ENCODE measurements at regions not wholly inside any gene's neighbourhood (a gene's known extent, or its start where the extent isn't known, plus 50 kb on each side); places are given as distances from the start of the nearest gene placed in this dataset.

DNA sequence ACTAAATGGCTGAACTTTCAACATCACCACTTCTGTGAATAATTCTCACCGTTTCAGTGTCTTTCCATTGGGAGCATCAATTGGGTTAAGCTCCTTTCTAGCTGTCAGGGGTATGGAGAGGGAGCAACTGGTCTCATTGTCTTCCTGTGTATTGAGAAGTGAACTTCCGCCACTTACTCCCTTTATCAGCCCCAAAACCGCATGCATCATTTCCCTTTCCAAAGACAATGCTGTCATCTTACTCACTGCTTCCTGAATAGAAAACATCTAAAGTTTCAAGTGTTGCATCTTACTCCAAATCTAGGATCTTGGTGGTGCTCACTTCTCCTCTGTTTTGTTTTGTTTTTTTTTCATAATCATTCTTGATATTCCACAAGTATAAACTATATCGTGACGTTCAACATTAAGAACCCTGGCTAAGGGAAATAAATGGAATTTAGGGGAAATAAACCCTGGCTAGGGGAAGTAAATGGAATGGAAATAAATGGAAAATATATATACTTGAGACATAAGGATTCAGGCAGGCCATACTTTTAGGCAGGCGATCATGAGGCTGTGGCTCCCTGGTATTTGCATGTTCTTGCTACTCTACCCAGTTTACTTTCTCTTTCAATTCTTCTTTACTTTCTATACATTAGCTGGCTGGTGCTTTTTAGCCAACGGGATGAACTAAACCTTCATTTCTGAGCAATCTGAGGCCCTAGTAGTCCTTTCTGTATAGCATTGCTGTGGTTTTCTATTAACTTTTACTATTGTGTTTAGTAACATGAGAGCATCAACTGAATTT, 371.9 kb downstream of the BMPER start:
- DNase-seq, result no peak

DNA sequence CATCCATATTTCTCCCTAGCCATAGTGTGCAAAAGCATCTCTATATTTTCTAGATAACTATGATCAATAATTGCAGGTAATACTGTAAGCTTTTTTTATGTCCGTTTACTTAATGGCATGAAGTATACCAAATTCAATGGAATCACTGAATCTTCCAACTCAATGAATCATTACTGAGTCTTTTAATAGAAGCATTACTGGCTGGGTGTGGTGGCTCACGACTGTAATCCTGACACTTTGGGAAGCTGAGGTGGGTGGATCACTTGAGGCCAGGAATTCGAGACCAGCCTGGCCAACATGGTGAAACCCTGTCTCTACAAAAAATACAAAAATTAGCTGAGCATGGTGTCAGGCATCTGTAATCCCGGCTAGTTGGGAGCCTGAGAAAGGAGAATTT, 372.5 kb downstream of the BMPER start:
- DNase-seq, result no peak

DNA sequence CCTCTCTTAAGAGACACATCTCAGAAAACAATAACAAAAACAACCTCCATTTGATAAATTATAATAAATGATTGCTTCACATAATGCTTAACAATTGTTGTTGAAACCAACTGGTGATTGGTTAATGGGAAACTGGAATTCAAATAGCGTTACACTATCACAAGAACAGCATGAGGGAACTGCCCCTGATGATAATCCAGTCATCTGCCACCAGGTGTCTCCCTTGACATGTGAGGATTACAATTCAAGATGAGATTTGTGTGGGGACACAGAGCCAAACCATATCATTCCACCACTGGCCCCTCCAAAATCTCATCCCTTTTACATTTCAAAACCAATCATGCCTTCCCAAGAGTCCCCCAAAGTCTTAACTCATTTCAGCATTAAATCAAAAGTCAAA, 375.9 kb downstream of the BMPER start:
- DNase-seq, result no peak

DNA sequence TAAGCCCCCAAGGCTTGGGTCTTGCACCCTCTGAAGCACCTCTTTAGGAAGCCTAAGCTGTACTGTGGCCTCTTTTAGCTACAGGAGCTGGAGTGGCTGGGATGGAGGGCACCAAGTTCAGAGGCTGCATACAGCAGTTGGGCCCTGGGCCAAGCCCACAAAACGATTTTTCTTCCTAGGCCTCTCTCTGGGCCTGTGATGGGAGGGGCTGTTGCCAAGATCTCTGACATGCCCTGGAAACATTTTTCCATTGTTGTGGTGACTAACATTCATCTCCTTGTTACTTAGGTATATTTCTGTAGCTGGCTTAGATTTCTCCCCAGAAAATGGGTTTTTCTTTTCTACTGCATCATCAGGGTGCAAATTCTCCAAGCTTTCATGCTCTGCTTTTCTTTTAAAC, 375.7 kb upstream of the NPSR1 start:
- DNase-seq, result no peak

DNA sequence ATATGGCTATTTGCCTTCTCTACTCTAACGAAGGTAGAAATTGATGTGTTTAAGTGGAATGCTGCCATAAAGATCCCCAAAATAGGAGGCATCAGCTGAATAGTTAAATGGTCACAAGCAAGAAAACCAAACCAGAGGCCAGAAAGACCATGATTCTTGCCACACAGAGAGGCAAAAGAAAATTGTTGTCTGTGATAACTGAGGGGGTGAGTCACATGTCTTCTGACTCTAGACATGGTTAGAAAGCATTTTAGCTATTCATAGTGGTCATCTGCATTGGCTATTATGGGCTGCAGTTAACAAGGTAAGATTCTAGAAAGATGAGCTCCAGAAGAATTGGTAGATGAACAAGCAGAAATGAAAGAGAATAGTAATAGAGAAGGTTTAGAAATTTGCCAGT, 361.4 kb upstream of the NPSR1 start:
- no peak for DNase-seq

DNA sequence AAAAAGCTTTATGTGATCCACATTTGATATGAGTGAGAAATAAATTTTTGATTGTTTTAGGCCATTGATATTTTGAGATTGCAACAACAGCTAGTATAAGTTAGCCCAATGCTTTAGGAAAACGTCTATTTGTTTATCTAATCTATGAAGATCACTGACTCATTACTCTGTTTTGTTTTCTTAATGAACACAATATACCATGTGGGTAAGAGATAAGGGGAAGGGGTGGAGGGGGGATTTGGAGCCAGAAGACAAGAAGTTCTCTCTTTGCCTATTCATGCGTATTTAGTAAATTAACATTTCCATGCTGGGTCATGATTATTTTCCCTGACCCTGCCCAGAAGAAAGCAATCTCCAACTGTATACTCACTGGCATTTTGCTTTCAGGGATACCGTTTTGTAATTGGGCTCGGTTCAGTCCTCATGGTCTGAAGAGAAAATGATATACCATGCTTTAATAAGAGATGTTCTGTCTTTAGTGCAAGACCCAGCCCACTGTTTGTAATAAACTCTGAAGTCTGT, 359.5 kb upstream of the NPSR1 start:
- no peak for DNase-seq

DNA sequence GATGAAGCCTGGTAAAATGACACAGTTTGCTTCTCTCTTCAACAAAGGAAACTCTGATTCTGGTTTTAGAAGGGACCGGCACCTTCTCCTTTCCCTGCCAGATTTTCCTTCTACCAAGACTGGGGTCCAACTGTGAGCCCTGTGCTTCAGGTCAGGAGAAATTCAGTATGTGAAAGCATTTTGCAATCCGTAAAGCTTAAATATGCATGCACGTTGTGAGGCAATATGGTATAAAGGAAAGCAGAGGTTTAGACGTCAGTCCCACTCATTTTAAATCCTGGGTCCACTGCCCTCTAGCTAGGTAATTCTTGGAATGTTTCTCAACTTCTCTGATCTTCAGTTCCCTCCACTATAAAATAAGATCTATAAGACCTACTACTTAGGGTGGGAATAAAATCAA, 359.0 kb upstream of the NPSR1 start:
- DNase-seq, result no peak

DNA sequence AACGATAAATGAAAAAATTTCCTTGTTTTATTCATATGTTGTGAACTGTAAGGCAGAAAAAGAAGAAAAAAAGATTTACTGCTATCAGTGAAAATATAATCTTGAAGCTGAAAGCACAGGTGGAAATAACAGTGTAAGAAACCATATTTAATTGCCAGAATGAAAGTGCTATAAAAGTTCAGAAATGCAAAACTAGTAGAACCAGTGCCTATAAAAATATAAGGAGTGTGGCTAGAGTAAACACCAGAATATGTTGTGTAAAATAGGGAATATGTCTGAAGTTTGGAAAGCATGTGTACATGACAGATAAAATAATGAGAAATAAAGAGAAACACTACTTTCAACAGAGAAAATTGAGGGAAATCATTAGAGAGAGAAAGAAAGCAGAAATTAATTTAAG, 350.5 kb upstream of the NPSR1 start:
- DNase-seq, result no peak

DNA sequence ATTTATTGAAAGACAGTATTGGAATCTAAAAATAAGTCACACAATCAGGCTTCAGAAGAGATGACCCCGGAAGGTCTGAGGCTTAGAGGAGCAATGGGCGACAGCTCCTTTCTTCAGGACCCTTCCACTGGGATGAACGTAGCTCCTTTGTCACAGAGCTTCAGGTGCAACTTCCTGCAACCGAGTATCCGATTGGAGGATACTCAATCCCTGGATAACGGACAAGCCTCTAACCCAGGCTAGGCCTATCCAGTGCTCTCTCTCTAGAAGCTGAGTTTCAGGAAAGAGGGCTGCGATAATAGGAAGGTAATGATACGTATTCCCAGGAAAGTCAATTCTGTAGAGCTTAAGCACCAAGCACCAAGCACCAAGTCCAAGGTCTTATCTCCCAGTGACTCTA, 349.4 kb upstream of the NPSR1 start:
- DNase-seq, result no peak

DNA sequence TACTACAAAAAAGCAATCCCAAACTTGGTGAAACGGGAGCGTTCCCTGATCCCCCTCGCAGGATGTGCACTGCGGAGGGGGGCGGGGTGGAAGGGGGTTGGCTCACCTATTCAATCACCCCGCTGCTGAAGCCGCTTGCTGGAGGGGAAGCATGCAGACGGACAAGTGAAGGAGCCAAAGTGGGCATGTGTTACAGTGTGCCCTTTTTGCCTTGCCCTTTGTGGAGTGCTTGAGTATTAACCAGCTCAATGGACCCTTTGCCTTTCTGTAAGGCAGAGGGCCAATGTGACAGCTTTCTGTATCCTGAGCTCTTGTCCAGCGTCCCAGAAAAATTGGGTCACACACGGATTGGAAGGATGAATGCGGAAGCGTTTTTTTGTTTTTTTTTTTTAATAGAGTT, 348.9 kb upstream of the NPSR1 start:
- no peak for DNase-seq

DNA sequence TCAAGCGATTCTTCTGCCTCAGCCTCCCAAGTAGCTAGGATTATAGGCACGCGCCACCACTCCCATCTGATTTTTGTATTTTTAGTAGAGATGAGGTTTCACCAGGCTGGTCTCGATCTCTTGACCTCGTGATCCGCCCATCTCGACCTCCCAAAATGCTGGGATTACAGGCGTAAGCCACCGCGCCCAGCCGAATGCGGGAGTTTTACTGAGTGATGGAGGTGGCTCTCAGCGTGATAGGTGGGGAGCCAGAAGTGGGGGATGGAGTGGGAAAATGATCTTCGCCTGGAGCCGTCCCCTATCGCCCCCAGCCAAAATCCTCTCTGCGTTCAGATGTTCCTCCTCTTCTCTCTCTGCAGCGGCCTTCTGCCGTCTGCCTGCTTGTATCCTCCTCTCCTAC, 348.4 kb upstream of the NPSR1 start:
- DNase-seq, result no peak

DNA sequence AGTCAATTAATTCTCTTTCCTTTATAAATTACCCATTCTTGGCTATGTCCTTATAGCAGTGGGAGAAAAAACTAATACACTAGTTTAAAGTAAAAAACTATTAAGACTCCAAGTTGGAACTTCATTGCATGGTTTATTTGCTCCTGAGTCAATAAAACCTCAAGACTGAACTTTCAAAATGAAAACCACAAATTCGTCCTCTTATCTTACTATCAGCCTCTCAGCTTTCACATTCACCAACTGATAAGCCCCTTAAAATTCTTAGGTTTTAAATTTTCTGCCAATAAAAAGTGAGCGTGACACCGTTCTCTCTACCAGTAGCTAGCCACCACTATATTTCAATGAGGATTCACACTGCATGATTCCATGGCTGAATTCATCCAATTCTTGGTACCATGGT, 346.4 kb upstream of the NPSR1 start:
- DNase-seq, result no peak

DNA sequence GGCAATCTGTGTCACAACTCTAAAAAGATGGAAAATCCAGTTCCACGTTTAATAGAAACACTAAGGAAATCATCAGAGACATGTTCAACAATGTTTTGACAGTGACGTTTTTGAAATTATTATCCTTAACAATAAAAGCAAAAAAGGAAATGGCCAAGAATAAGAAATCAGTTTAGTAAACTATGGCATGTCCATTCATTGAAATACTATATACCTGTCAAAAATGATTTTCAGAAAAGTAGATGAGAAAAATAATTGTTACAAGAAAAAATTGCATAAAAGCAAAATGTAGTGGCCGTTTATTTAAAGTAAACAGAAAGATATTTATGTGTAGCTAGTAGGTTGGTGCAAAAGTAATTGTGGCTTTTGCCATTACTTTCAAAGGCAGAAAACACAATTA, 345.4 kb upstream of the NPSR1 start:
- no peak for DNase-seq

DNA sequence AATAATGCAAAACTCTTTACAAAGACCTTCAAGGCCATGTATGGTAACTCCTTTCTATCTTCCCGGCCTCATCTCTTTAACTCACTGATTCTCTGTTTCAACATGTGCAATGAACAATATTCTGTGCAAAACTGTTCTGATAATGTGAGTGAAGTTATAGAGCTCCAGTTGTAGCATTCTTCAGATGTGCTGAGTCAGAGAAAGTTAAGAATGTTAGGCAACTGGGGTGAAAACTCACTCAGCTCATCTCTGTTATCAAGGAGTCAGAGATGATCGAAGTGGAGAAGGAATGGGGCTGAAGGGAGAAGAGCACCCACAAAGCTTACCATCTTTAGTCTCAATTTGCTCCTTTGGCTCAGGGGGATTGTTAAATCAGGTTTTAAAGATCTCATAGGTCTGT, 344.7 kb upstream of the NPSR1 start:
- DNase-seq, result no peak

DNA sequence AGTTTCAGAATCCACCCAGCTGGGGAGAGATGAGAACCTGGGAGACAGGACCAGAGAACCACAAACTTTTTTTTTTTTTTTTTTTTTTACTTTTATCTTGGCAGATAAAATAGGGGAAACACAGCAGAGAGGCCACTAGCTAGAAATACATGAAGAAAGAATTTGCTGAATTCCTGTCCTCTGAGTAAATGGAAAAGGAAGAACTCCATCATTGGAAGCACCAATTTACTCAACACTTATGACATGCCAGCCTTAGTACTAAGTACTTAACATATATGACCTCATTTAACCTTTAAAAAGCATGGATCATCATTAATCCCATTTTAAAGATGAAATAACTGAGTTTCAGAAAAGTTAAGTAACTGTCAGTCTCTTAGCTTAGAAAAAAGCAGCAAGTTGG, 343.0 kb upstream of the NPSR1 start:
- no peak for DNase-seq

DNA sequence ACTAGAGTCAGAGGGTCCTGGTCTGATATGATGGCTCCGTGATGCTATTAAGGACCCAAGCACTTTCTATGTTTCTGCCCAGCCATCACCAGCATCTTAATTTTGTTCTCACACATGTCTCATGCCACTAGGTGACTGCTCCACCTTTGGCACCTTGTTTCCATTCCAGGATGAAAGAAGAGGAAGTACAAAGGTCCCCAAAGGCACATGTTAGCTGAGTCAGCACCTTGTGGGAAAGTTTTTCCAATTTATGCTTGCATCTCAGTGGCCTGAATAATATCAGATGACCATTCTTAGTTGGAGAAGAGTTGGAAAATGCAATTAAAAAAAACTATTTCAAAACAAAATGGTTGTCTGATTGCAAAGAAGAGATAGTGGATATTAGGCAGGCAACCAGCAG, 341.0 kb upstream of the NPSR1 start:
- no peak for DNase-seq

DNA sequence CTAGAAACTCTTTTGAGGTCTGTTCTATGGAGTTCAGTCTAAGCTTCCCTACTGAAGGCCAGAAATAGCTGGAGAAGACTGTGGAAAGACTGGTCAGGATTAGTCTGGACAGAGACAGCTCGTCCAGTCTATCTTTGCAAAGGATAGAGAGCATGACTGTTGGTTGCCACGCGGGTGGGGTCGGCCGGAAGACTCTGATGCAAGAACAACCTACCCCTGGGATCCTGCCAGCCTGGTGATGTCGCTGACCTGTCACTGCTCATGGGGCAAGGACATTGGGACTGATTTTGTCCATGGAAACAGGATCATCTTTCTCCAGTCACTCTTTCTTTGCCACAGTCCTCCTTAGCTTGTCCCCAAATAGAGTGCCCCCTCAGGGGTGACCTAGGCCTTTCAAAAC, 337.6 kb upstream of the NPSR1 start:
- DNase-seq, result no peak

DNA sequence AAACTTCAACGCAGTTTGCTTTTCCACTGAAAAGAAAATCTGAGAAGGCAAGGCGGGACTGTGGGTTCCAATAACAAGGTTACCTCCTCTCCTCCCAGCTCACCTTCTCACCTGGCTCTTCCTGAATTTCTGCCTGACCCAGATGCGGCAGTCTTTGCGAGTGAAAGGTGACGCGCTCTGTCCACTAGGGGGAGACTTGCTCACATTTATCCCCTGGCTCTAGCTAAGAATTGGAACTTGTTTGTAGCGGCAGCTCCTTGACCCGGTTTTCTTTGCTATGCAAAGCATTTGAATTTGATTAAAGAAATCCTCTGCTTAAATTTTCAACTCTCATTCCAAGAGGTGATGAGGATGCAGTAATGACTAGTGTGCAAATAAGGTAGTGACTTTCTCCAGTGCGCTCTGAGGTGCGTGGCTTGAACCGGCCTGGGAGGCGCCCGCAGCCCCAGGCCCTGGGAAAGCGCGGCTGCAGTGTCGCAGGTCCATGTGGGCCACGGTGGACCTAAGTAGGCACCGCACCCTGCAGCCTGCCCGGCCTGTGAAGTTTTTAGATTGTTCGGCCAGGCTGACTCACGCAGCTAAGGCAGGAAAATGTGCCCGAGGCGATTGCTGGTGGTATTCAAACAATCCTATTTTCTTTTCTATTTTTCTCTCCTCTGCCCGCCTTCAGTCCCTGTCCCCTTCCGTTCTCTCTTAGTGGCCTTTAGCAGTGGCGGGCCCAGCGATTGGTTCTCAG, 336.9 kb upstream of the NPSR1 start:
- peak; percentile 39 for DNase-seq

DNA sequence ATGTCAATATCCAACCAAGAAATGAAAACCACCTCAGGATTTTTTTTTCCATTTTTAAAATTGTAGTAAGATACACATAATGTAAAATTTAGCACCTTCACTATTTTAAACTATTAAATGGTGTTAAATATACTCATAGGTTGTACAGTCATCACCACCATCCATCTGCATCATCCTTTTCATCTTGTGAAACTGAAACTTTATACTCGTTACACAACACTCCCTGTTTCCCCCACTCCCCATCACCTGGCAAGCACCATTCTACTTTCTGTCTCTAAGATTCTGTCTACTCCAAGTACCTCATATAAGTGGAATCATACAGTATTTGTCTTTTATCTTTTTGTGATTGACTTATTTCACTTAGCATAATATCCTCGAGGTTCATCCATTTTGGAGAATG, 335.2 kb upstream of the NPSR1 start:
- no peak for DNase-seq

DNA sequence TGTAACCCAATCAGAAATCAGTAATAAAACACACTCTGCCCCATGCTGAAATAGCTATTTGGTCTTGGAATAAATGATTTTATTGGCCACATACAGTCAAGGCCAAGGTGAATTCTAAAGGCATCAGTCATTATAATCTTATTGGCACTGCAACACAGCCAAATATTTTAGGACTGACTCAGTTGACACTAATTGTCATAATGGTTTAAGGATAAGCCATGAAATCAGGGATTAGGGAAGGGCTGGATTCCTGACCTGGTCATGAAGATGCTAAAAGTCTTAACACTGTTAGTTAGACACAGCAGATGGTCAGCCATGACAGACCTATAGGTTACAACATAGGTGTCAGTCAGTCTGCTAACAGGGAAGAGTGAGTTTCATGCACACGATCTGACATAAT, 330.3 kb upstream of the NPSR1 start:
- no peak for DNase-seq

DNA sequence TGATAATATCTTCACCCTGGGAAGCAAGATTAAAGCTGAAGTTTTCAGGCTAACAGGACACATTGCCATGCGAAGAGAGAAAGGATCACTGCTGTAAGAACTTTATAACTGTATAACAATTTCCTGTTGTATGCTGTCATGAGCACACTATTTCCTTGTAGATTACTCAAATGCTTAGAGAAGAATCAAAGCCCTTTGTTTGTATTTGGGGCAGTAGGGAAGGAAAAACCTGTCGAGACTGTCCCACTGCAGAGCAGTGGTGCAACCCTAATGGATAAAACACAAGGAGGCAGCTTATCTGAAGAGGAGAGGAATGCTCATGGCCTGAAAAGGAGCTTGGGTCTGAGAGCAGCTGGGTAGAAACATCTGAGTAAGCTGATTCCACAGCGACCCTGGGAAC, 327.7 kb upstream of the NPSR1 start:
- no peak for DNase-seq

DNA sequence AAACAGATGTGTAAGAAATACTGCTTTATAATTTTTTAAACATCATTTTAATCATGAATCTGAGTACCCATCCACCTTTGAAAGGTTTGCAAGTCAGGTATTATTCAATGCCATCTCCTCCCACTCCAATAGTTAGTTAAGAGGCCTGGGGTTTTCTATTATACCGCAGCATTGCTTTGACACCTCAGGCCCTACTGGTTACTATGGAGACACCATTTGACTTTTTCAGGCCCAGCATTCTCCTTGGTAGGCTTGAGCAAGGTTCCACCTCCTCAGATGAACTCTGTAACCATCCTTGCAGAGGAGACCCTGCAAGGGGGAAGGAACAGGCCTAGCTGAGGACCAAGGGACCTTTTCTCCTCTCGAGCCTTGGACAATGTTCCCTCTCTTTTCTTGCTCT, 326.9 kb upstream of the NPSR1 start:
- no peak for DNase-seq

DNA sequence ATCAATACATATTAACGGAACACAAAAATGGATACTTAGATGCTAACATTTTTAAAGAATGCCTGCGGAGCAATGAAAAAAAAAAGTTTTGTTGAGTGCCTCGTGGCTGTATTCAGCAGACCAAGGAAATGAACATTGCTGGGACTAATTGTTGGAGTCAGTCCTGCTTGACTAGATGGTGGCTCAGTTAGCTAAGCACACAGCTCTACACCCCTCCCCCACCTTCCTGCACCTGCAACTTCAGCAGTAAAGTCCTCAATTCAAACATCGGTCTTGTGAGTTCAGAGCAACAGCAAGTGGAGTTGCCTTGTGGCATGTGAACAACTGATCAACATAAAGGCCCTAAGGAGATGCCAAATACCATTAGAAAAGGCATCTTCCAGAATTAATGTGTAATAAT, 326.0 kb upstream of the NPSR1 start:
- DNase-seq, result no peak

DNA sequence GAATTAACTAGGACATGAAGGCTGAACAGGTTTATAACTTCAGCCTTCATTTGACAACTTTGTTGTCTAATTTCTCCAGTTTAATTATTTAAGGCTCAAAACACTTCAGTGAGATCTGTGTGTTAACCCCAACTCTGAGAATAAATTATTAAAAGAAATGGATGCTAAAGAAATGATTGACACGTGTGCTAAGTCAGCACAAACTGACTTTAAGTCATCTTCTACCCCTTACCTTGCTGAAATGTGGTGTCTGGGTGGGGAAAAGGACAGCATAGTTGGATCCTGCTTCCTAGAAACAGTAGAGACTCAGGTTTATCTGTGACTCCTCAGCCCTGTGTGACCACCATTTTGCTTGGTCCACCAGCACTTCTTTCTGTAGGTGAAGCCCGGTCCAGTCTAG, 324.8 kb upstream of the NPSR1 start:
- DNase-seq, result no peak

DNA sequence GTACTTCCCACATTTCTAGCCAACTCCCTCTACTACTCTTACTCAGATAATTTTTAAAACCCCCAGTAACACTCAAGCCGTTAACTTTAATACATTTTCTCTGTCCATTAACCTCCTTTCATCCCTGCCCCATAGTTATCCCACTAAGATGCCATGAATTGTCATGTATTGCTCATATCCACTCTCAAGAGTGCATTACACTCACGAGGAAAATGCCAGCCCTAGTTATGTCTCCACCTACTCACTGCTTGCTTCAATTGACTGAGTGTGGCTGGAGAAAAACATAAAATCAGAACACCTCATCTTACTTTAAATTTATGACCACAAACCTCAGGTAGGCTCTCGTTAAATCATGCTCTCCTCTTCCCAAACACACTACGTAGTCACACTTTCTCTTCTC, 324.1 kb upstream of the NPSR1 start:
- DNase-seq, result no peak

Data from stimulated activated CD4-positive, alpha-beta T cell treated with anti-CD3 and anti-CD28 coated beads, Interleukin-4, amount 100 ng/mL, for 24 hours (primary cell).